Activated CD4-positive, alpha-beta T cell treated with anti-CD3 and anti-CD28 coated beads, Interleukin-2, Interleukin-6, amounts not matched to agents 100 ng/mL and 50 ng/mL, durations not matched to agents 16 hours and 8 hours (primary cell): ENCODE measurements at regions not wholly inside any gene's neighbourhood (a gene's known extent, or its start where the extent isn't known, plus 50 kb on each side); places are given as distances from the start of the nearest gene placed in this dataset.
A peak's percentile ranks its signal among the peaks of the same experiment; 100 is the strongest.

ENCODE experiments used
- DNase-seq: peaks from one replicate; pipeline ENCODE4 v3.0.0-alpha.2; 2020

DNA sequence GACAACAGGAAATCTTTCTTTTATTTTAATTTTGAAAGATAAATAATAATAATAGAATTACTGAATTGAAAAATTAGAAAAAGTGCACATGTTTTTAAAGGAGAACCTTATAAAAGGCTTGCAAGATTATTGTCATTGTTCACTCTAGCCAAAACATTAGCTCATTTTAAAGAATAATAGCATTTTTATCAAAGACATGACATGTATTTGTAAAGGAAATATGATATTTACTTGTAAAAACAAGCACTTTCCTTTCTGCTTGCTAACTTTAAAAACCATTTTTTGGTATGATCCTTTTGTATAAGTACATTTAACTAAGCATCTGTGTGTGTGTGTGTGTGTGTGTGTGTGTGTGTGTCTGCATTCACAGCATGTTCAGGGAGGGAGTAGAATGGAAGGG is 156.3 kb upstream of the C1orf87 start:
- DNase-seq, result no peak

DNA sequence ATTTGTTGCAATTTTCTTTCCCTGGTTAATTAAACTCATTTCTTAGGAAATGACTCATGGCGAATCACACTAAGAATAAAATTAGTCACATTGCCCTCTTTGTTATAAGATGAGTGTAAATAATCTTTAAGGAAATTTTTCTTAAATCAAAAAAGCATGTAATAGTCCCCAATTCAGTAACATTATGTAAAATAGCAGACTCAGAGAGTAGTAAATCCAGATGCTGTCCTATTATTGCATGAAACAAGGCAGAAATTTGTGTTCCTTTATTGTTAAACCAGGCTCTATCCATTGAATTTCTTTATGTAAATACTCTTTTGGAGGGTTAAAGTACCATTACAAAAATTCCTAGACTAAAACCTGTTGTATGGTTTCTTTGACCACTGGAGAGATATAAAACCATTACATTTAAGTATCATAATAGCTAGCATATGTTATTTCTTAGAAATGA is 154.5 kb upstream of the C1orf87 start:
- DNase-seq, result peak; percentile 5

GRCh38 chr1:60227601-60228000 is 154.0 kb upstream of the C1orf87 start:
- no peak for DNase-seq

DNA sequence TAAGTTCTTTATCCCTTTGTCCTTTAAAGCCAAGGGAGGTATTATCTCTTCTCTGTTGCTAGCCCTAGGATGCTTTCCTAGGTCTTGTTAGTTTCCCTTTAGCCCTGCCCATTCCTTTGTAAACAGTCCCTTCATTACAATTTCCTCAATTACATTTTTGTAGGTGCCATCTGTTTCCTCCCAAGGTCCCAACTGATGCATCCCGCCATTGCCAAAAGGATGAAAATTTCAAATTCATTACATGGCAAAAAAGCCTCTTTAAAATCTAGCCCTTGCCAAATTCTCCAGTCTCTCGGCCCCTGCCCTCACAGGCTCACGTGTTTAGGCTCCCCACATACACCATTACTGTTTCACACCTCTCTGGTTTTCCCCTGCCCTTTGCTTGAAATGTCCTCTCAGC is 151.9 kb upstream of the C1orf87 start:
- no peak for DNase-seq

GRCh38 chr1:60224523-60224922 is 151.0 kb upstream of the C1orf87 start:
- no peak for DNase-seq

DNA sequence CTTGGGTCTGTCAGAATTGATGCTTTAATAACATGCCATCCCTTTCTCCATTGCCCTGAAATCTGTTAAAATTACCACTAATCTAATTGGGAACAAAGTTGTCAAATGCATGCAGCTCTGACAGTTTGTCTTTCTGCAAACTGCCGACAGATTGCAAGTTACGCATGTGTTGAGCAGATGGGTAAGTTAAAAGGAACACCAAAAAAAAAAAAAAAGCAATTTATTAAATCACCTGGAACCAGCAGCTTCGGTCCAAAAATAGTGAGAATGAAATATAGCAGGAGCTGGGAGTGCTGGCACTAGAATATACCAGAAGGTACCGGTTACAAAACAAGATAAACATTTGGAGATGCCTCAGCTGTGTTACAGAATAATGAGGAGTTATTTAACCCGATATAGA is 149.6 kb upstream of the C1orf87 start:
- DNase-seq, result no peak

DNA sequence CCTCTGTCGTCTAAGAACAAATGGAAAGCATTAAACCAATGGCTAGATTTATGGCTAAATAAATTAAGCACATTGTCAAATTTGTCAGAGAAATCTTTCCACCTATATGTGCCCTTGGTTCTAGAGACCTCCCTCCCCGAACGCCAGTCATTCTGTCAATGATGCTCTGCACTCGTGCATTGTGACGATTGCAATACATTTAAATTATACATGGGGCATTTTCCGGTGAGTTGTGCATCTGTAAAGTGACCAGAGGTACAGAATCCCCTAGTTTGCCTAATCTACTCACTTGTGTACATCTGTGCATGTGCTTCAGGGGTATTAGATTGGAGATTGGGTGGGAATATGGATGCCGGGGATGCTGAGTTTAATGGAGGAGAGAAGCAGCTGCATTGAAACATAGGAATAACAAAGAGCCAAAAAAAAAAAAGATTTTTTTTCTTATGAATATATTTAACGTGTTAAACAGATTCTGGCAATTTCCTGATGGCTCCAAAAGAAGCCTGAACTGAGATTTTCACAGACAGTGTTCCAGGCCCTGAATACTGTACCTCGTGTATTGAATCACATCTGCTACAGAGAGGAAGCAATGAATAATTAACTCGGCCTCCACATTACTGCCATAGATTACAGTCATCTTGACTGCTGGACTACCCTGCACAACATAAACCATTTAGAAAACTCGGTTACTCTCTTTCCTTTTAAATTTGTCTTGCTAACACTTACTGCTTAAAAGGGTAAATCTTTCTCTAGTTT is 149.0 kb upstream of the C1orf87 start:
- DNase-seq, result no peak

- DNase-seq, result no peak
Observed at GRCh38 chr1:60213253-60213652, 139.7 kb upstream of the C1orf87 start.

DNA sequence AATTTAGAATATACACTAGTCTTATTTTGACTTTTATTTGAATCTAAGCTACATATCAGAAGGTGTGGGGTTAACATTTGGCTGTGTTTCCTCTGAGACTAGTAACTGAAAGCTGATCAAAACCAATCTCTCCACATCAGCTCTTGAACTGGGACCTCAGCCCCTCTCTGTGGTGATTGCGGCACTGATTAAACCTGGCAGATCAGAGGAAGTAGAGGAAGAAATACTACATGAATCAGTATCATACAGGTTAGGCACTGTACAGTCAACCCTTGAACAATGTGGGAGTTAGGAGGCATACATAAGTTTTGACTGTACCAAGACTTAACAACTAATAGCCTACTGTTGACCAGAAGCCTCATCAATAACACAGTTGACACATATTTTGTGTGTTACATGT is 122.5 kb upstream of the C1orf87 start:
- peak; percentile 1 for DNase-seq

GRCh38 chr1:60185684-60186083 is 112.1 kb upstream of the C1orf87 start:
- DNase-seq, result no peak

GRCh38 chr1:60184521-60184920 is 111.0 kb upstream of the C1orf87 start:
- no peak for DNase-seq

- no peak for DNase-seq
Observed at GRCh38 chr1:60173729-60174505, 100.3 kb upstream of the C1orf87 start.

- no peak for DNase-seq
Observed at GRCh38 chr1:60173006-60173405, 99.4 kb upstream of the C1orf87 start.

DNA sequence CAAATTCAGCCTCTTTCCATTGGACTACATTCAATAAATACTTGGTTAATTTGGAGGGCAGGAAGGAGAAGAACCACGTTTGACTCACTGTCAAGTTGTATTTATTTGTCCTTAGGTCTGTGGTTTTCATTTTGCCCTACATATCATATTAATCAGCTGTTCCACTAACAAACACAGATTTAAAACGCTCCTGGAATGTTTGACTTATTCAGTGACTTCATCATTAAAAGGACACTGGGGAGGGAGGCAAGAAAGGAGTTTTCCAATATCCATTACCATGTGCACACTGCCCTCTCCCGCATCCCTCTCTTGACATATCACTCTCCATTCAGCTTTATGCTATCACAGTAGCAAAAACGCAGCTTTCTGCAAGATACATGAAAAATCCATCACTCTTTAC is 98.2 kb upstream of the C1orf87 start:
- DNase-seq, result no peak

DNA sequence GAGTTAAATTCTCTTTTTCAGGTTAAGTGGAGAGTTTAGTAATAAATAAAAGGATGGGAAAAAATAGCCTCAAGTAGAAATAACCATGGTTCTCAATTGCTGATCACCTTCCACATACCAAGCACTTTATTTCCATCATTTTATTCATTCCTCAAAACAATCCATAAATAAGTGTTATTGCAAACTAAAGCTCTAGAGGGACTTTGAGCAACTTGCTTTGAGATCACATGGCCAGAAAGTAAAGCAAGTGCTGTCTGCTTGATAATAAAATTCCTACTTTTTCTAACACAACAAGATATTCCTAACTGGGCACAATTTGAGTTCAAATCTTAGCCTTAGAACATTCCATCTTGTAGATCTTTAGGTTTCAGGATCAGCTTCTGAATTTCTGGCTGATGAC is 97.1 kb upstream of the C1orf87 start:
- DNase-seq, result no peak

DNA sequence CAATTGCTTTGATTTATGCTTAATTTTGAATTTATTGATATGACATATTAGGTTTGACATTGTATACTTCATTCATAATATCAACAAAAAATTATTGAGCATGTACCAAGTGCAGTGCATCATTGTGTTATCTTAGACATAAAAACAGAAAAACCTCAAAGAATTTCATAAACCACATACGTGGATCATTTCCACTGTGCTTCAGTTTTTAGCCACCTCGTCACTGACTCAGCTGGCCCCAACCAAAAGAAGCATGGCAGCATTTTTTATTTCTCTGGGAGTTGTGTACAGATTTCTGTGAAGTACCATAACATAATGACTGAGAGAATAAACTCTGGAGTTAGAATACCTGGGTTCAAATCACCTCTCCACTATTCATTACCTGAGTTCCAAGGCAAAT is 95.6 kb upstream of the C1orf87 start:
- DNase-seq, result no peak

GRCh38 chr1:60162936-60163335 is 89.4 kb upstream of the C1orf87 start:
- no peak for DNase-seq

DNA sequence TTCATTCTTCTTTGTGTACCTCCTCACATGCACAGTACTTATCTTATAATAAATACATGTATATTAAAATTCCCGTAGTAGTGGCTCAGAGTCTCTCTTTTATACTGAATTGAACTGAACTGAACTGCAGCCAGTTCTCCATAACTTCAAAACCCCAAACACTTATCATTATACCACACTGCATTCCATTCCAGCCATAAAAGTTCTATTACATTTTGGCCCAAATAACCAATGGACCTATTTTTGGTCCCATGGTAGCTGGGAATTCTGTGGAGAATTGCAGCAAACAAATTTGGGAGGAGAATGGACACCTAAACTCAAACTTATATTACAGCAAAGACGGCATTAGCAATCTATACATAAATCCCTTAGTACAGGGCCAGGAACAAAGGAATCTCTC is 86.6 kb upstream of the C1orf87 start:
- no peak for DNase-seq

GRCh38 chr1:60156371-60156770 is 82.8 kb upstream of the C1orf87 start:
- DNase-seq, result no peak

GRCh38 chr1:60153961-60154360 is 80.4 kb upstream of the C1orf87 start:
- no peak for DNase-seq

DNA sequence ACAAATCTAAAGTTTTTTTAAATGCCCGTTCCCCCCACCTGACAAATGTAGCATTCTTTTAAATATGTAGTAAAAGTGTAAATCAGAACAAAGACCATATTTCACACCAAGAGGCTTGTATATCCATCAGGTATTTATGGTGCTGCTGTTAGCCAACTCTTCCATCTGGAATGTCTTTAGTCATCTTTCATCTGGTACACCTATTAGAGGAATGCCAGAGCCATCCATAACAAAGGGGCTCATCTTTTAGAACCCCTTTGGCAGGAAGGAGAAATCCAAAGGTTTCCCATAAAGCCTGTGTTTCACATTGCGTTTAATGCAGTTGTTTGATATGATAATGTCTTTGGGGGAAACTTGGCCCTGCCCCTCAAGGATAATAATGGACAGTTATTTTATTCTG is 79.3 kb upstream of the C1orf87 start:
- no peak for DNase-seq

- DNase-seq, result no peak
Observed at GRCh38 chr1:60151311-60151710, 77.7 kb upstream of the C1orf87 start.

GRCh38 chr1:60149251-60149650 is 75.7 kb upstream of the C1orf87 start:
- DNase-seq, result no peak

DNA sequence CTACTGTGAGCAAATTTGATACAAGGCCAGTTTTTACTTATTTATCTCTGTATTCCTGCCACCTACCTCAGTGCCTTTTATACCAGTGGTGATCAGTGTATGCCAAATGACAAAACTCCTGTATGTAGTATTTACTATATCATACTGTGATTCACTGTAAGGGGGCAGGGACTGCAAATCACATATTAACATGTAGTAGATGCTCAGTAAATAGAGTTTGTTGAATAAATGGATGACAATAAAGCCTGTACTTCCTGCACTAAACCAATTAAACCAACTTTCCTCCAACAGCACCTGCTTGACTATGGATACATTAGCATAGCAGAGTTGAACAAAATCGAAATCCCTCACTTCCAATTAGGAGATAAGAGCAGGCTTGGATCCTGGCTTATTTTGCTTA is 73.3 kb upstream of the C1orf87 start:
- DNase-seq, result no peak

DNA sequence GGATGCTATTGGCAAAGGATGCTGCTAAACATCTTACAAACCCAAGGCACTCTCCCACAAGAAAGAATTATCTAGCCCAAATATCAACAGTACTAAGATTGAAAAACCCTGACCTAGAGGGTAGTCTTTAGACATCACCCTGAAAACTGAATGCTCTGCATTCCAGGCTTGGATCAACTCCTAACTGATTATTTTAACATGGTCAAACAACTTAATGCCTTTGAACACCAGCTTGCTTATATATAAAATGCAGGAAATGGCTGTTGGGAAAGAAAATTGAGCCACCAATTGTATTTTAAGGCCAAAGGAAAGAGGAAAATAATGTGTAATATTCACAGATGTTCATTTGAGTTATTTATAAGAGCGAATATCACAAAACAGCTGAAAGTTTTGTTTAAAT is 72.2 kb upstream of the C1orf87 start:
- no peak for DNase-seq
